GDM1 (cell line): ENCODE measurements at regions not wholly inside any gene's neighbourhood (a gene's known extent, or its start where the extent isn't known, plus 50 kb on each side); places are given as distances from the start of the nearest gene placed in this dataset.

Experiments used
- DNase-seq: peaks from one replicate; lab custom pipeline; 2025; lab: John Stamatoyannopoulos, UW

- DNase-seq, result no peak
These were observed 932.8 kb downstream of the BRD1 start for GRCh38 chr22:48894804-48895250.

GRCh38 chr22:48894064-48894671 is 933.5 kb downstream of the BRD1 start:
- DNase-seq, result no peak

GRCh38 chr22:48893288-48894063 is 934.2 kb downstream of the BRD1 start:
- DNase-seq, result no peak

GRCh38 chr22:48892578-48893287 is 934.9 kb downstream of the BRD1 start:
- no peak for DNase-seq

DNA sequence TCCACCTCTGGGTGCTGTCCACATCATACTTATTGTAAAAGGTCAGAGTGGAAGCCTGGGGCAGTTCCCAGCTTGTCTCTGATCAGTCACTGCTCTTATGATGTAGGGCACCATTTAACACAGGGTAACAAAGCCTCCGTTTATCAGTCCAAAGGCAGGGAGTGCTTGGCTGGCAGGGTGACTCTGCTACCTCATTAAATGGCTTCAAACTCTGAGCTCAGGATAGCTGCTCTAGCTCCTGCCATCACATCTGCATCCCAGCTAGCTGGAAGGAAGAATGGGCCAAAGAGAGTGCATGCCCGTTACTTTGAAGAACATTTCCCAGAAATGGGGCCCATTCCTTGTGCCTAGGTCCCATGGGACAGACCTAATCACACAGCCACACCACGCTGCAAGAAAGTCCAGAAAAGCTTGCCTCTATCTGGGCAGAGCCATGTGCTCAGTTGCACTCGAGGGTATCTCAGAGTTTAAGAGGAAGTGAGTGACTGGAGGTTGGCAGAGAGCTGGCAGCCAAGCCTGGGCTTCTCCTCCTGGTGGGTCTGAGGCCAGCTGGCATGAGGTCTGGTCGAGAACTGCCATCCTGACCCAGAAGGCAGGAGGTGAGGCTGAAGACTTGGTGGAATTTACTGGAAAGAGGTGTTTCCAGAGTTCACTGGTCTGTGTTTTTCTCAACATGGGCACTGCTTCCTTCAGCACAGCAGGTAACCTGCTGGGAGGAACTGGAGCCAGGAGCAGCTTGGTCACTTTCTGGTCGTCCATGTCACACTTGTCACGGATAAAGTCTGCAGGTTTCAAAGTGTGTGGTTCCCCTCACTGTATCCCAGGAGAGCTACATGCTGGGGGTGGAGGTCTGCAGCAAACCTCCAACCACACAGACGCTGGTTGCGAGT is 935.7 kb downstream of the BRD1 start:
- DNase-seq, result no peak

GRCh38 chr22:48890693-48891554 is 936.7 kb downstream of the BRD1 start:
- DNase-seq, result no peak

- no peak for DNase-seq
These were observed 937.6 kb downstream of the BRD1 start for GRCh38 chr22:48889887-48890692.

GRCh38 chr22:48889209-48889830 is 938.4 kb downstream of the BRD1 start:
- DNase-seq, result no peak

- DNase-seq, result no peak
These were observed 939.0 kb downstream of the BRD1 start for GRCh38 chr22:48888466-48889208.

DNA sequence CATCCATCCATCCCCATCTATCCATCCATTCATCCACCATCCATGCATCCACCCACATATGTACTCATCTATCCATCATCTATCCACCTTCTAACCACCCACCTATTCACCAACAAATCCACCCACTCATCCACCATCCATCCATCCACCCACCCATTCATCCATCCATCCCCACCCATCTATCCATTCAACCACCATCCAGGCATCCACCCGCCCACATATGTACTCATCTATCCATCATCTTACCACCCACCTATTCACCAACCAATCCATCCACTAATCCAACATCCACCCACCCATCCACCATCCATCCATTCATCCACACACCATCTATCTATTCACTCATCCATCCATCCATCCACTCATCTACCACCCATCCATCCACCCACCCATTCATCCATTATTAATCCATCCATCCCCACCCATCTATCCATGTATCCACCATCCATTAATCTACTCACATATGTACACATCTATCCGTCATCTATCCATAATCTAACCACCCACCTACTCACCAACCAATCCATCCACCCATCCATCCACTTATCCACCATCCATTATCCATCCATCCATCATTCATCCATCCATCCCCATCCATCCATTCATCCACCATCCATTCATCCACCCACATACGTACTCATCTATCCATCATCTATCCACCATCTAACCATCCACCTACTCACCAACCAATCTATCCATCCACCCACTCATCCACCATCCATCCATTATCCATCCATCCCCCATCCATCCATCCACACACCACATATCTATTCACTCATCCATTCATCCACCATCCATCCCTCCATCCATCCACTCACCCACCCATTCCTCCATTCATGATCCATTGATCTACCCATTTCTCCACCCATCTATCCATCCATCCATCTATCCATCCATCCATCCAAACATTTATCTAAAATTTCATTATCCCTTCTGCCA is 940.0 kb downstream of the BRD1 start:
- no peak for DNase-seq

DNA sequence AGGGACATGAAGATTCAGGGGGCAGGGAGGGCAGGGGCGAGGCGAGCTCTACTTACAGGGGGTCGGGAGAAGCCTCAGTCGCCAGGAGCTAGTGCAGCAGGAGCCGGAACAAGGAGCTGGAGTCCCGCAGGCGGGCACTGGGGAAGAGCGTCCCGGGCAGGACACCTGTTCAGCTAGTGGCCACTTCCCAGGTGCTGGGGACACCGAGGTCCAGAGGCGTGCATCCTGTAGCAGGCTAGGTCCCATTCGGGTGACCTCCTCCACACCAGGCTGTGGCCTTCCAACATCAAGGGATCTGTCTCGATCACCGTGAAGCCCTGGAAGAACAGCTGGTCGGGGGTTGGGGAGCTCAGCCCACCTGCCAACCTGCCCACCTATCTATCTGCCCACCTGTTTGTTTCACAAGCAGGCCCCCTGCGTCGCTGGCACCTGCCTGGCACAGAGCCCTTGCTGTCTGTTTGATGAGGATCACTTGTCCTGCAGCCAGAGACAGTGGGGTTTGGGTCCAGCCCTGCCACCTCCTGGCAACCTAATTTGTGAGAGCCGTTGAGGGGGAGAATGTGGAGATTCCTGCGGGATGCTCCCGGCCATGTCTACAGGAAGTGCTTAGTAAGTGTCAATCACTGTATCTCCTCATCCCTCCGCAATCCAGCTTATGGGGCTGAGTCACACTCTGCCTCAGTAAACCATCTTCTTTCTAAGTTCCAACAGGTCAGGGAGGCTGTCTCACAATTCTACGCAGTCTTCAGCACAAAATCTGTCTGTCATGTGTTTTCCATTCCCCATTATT is 940.9 kb downstream of the BRD1 start:
- DNase-seq, result no peak

DNA sequence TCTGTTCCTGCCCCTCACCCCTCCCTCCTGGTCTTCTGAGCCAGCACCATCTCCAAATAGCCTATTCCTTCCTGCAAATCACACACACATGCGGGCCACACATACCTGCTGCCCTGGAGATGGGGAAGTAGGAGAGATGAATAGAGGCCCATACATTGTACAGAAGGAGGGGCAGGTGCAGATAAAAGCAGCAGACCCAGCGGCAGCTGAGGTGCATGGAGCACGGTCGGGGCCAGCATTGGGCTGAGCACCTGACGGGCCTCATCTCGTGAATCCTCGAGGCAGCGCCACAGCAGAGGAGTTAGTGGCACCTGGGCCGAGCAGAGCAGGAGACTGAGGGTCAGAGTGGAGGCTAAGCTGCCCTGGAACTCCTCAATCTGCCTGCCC is 941.8 kb downstream of the BRD1 start:
- DNase-seq, result no peak

- no peak for DNase-seq
These were observed 942.3 kb downstream of the BRD1 start for GRCh38 chr22:48885271-48885918.

DNA sequence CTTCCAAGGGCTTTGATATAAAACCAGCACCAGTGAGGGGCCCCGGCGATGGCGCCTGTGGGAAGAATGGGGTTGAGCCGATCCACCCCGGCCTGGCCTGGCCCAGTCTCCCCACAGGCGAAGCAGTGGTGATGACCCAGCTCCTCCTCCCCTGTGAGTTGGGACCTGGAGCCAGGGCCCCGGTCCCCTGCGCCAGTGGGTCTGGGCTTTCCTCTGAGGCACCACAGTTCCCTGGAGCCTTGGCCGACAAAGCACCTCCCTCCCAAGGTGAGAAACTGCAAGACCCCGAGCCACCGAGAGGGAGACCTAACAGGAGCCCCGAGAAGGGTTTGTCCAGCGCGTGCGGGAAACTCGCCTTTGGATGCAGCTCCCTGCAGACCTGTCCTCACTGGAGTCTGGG is 942.9 kb downstream of the BRD1 start:
- no peak for DNase-seq

- no peak for DNase-seq
These were observed 943.3 kb downstream of the BRD1 start for GRCh38 chr22:48884324-48884723.

DNA sequence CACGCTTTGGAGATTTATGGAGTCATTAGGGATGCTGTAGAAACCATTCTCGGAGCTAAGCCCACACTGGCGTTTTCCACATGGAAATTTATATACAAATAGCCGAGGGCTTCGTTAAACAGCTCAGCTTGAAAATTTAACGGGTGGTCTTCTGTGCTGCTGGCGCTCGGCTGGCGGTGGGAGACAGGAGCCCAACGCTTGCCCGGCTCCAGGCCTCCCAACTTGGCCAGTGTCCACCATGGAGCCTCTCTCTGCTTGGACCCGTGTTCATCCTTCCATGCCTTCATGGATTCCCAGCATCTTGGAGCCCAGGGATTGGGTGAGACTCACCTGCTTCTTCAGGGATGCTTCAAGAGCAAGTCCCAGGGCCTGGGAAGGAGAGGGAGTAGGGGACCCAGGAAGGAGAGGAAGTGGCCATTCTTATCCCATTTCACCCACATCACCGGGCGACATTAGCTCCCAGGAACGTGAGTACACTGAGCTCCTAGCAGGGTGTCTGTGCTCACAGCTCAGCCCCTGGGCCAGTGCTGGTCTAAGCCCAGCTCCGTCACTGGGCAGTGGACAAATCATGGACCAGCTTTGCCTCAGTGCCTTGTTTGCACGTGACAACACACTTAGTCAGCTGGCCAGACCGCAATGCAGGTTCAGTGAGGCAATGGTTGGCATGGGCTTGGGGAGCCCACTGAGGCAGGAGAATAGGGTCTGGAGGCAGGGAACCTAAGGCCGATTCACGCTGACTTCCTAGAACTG is 944.3 kb downstream of the BRD1 start:
- DNase-seq, result no peak
